ENCODE measurements at regions not wholly inside any gene's neighbourhood (a gene's known extent, or its start where the extent isn't known, plus 50 kb on each side); places are given as distances from the start of the nearest gene placed in this dataset.

DNA sequence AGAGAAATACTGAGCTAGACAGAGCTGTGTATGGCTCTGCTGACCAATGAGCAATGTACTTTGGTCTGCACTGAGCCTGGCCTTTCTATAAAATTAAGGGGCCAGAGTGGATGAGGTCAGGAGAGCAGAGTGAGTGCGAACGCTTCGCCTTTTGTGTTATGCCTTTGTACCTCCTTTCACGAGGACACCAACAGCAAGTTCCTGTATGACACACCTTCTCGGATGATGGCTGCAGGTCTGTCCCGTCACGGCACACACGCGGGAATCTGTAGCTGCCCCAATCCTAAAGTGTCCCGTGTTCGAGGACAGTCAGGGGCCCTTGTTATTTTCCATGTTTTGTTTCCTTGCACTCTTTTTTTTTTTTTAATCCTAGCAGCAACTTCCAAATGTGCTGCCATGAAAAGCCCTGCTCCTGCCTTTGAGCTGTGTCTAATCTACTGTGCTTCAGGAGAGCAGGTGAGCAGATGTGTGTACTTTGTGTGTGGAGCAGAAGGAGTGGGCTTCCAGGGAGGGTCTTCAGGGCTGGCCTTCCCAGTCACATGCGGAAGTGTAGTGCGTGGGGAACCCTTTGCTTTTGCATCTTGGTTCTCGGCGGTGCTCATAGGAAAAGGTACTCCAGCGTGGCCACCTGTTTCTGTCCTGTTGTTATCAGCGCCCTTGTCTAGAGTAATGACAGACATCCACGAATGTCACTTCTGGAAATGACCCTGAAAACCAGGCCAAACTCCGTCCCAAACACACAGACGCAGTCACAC lies 213.2 kb downstream of the NDUFA10 start:
- TF ChIP-seq GATA2 (IDR thresholded peaks at IDR 0.05; ENCODE audit: low read depth, low read length) (no peak), GATA3 (IDR thresholded peaks at IDR 0.05; ENCODE audit: low read depth, low read length) (no peak)

Data from SH-SY5Y (cell line).